Smooth muscle cell (in vitro differentiated cells): ENCODE measurements at regions not wholly inside any gene's neighbourhood (a gene's known extent, or its start where the extent isn't known, plus 50 kb on each side); places are given as distances from the start of the nearest gene placed in this dataset.

Source experiments
- DNase-seq: peaks from one replicate; lab custom pipeline; 2025; ENCODE audit not compliant: unreplicated experiment; lab: John Stamatoyannopoulos, UW
- H2AFZ ChIP-seq: fragments of 200-600 bp; sonication (generic); 2 replicates; pipeline ENCODE4 v1.6.0; 2016; ENCODE audit warnings: antibody characterized with exemption, low read depth, mild to moderate bottlenecking
- H3F3A ChIP-seq: fragments of 200-600 bp; sonication (generic); 2 replicates; pipeline ENCODE4 v1.6.0; 2017; ENCODE audit warnings: antibody characterized with exemption, low read depth
- H3K27ac ChIP-seq: fragments of 200-600 bp; sonication (generic); 2 replicates; pipeline ENCODE4 v1.5.1; 2016; ENCODE audit warnings: low read depth, mild to moderate bottlenecking
- H3K27me3 ChIP-seq: fragments of 200-600 bp; sonication (generic); 2 replicates; pipeline ENCODE4 v1.6.1; 2016; ENCODE audit warnings: low read depth, mild to moderate bottlenecking
- H3K36me3 ChIP-seq: fragments of 200-600 bp; sonication (generic); 2 replicates; pipeline ENCODE4 v1.5.1; 2016; ENCODE audit warnings: low read depth
- H3K4me1 ChIP-seq: fragments of 200-600 bp; sonication (generic); 2 replicates; pipeline ENCODE4 v1.5.1; 2016; ENCODE audit warnings: low read depth
- H3K4me2 ChIP-seq: fragments of 200-600 bp; sonication (generic); 2 replicates; pipeline ENCODE4 v1.6.0; 2016; ENCODE audit warnings: mild to moderate bottlenecking
- H3K4me3 ChIP-seq: fragments of 200-600 bp; sonication (generic); 2 replicates; pipeline ENCODE4 v1.5.1; 2016; ENCODE audit warnings: mild to moderate bottlenecking
- H3K79me2 ChIP-seq: fragments of 200-600 bp; sonication (generic); 2 replicates; pipeline ENCODE4 v1.6.0; 2016; ENCODE audit warnings: low read depth, mild to moderate bottlenecking
- H3K9ac ChIP-seq: fragments of 200-600 bp; sonication (generic); 2 replicates; pipeline ENCODE4 v1.6.0; 2016; ENCODE audit warnings: low read depth
- H3K9me3 ChIP-seq: fragments of 200-600 bp; sonication (generic); replicated peaks from 2 replicates; pipeline ENCODE4 v1.5.1; 2016; ENCODE audit warnings: low read depth
- H4K20me1 ChIP-seq: fragments of 200-600 bp; sonication (generic); 2 replicates; pipeline ENCODE4 v1.6.0; 2016; ENCODE audit warnings: low read depth
- CTCF ChIP-seq: fragments of 200-600 bp; sonication (generic); IDR thresholded peaks from 2 replicates; pipeline ENCODE4 v1.5.1; 2017; ENCODE audit warnings: borderline replicate concordance, mild to moderate bottlenecking, antibody characterized with exemption; ENCODE audit not compliant: insufficient read depth, poor library complexity, severe bottlenecking
- WGBS: methylation state at CpG from one replicate; pipeline ENCODE4 v1.1.7; 2016; ENCODE audit warnings: low lambda C conversion rate; 5-methylcytosine and 5-hydroxymethylcytosine counted together

- DNase-seq = no peak
- no peaks in the 10 kb centered on the region for H3K79me2 ChIP-seq
- no peak overlapping the region for H2AFZ ChIP-seq
- H3K9ac ChIP-seq = no peak overlapping the region
- 89% methylated on average over 4 of the region's 4 CpGs for WGBS
- H3K4me2 ChIP-seq = no peak overlapping the region
- H4K20me1 ChIP-seq = no peaks in the 10 kb centered on the region
- peaks cover 6% of the 10 kb centered on the region for H3K4me1 ChIP-seq
- no peaks in the 10 kb centered on the region for H3K36me3 ChIP-seq
- no peaks in the 10 kb centered on the region for H3F3A ChIP-seq
- H3K9me3 ChIP-seq = no peaks in the 10 kb centered on the region
- no peak overlapping the region for H3K4me3 ChIP-seq
- no peaks in the 10 kb centered on the region for H3K27me3 ChIP-seq
- no peak for TF ChIP-seq CTCF
- H3K27ac ChIP-seq = no peak overlapping the region
Observed at GRCh38 chr5:153211076-153211475, 279.4 kb upstream of the GRIA1 start.

GRCh38 chr5:153212471-153212870, 278.0 kb upstream of the GRIA1 start:
- Histone ChIP-seq H3K36me3 (no peaks in the 10 kb centered on the region), H3K27ac (no peak overlapping the region), H4K20me1 (no peaks in the 10 kb centered on the region), H3K4me2 (no peak overlapping the region), H3K4me3 (no peak overlapping the region), H3K4me1 (peaks cover 6% of the 10 kb centered on the region), H2AFZ (no peak overlapping the region), H3K27me3 (no peaks in the 10 kb centered on the region), H3F3A (no peaks in the 10 kb centered on the region), H3K9me3 (no peaks in the 10 kb centered on the region), H3K79me2 (no peaks in the 10 kb centered on the region), H3K9ac (no peak overlapping the region)
- 77% methylated on average over 3 of the region's 3 CpGs for WGBS
- no peak for DNase-seq
- no peak for TF ChIP-seq CTCF

GRCh38 chr5:153222936-153223335, 267.5 kb upstream of the GRIA1 start:
- H3K4me3 ChIP-seq = no peak overlapping the region
- H3F3A ChIP-seq = no peaks in the 10 kb centered on the region
- H3K27ac ChIP-seq = peak overlapping the region; percentile 37
- no peak overlapping the region for H3K9ac ChIP-seq
- H4K20me1 ChIP-seq = no peaks in the 10 kb centered on the region
- peaks cover 6% of the 10 kb centered on the region for H3K9me3 ChIP-seq
- no peaks in the 10 kb centered on the region for H3K27me3 ChIP-seq
- TF ChIP-seq CTCF = no peak
- H2AFZ ChIP-seq = no peak overlapping the region
- no peaks in the 10 kb centered on the region for H3K79me2 ChIP-seq
- DNase-seq = no peak
- peak overlapping the region; percentile 31 for H3K4me2 ChIP-seq
- H3K36me3 ChIP-seq = no peaks in the 10 kb centered on the region
- peaks cover 3% of the 10 kb centered on the region for H3K4me1 ChIP-seq

GRCh38 chr5:153223376-153223775, 267.1 kb upstream of the GRIA1 start:
- H3K79me2 ChIP-seq = no peaks in the 10 kb centered on the region
- peaks cover 3% of the 10 kb centered on the region for H3K4me1 ChIP-seq
- no peak overlapping the region for H3K9ac ChIP-seq
- H3K9me3 ChIP-seq = peaks cover 2% of the 10 kb centered on the region
- no peaks in the 10 kb centered on the region for H4K20me1 ChIP-seq
- no peak overlapping the region for H3K4me2 ChIP-seq
- H3K36me3 ChIP-seq = no peaks in the 10 kb centered on the region
- H3K4me3 ChIP-seq = no peak overlapping the region
- no peak for TF ChIP-seq CTCF
- DNase-seq = no peak
- 79% methylated on average over 6 of the region's 6 CpGs for WGBS
- no peak overlapping the region for H2AFZ ChIP-seq
- no peaks in the 10 kb centered on the region for H3F3A ChIP-seq
- H3K27me3 ChIP-seq = no peaks in the 10 kb centered on the region
- H3K27ac ChIP-seq = no peak overlapping the region
